ENCODE measurements at regions not wholly inside any gene's neighbourhood (a gene's known extent, or its start where the extent isn't known, plus 50 kb on each side); places are given as distances from the start of the nearest gene placed in this dataset.

DNA sequence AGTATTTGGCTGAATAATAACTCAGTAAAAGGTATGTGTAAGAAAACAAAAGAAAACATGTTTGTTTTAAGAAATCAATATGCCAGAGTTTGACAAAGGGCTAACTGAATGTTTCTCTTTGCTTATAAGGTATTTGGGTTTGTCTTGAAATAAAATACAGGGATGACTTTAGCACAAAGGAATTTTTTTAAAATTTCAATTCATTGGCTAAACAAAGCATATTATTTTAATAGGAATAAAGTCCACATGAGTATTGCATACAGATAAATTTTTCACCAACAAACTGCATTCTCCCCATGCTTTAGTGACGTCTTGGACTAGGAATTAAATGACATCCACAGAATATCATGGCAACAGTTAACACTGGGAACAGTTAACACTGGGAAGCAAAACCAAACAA, 480.0 kb upstream of the JAG1 start:
- Histone ChIP-seq H3K4me3 (ENCODE audit: low read length, poor library complexity, severe bottlenecking) (no peak overlapping the region), H3K9me2 (replicated peaks; ENCODE audit: low read depth, low read length) (no peaks in the 10 kb centered on the region), H3K9ac (ENCODE audit: low read depth, low read length, poor library complexity, severe bottlenecking) (no peak overlapping the region), H3F3A (ENCODE audit: low read depth) (no peaks in the 10 kb centered on the region), H3K27me3 (ENCODE audit: insufficient read depth, low read length, poor library complexity, severe bottlenecking) (no peaks in the 10 kb centered on the region), H3K9me3 (ENCODE audit: insufficient read depth, low read depth, low read length) (no peaks in the 10 kb centered on the region), H3K79me2 (ENCODE audit: insufficient read depth, low read length) (no peaks in the 10 kb centered on the region), H3K4me1 (ENCODE audit: insufficient read depth, low read length, poor library complexity, severe bottlenecking) (no peaks in the 10 kb centered on the region), H3K4me2 (ENCODE audit: low read depth, low read length, poor library complexity, severe bottlenecking) (no peak overlapping the region), H2AFZ (ENCODE audit: low read length) (no peak overlapping the region), H3K36me3 (ENCODE audit: insufficient read depth, low read length) (no peaks in the 10 kb centered on the region), H4K20me1 (ENCODE audit: insufficient read depth, low read length, poor library complexity, severe bottlenecking) (no peaks in the 10 kb centered on the region)
- no peak for TF ChIP-seq CTCF (conservative IDR thresholded peaks at IDR 0.05; ENCODE audit: low read length)
- TF ChIP-seq EZH2phosphoT487 (IDR thresholded peaks at IDR 0.05; ENCODE audit: borderline replicate concordance): no peak

- no peak overlapping the region for H3K9ac ChIP-seq (ENCODE audit: low read depth, low read length, poor library complexity, severe bottlenecking)
- no peaks in the 10 kb centered on the region for H3K36me3 ChIP-seq (ENCODE audit: insufficient read depth, low read length)
- H3K9me2 ChIP-seq (replicated peaks; ENCODE audit: low read depth, low read length): no peaks in the 10 kb centered on the region
- no peaks in the 10 kb centered on the region for H3F3A ChIP-seq (ENCODE audit: low read depth)
- no peaks in the 10 kb centered on the region for H3K27me3 ChIP-seq (ENCODE audit: insufficient read depth, low read length, poor library complexity, severe bottlenecking)
- no peaks in the 10 kb centered on the region for H3K9me3 ChIP-seq (ENCODE audit: insufficient read depth, low read depth, low read length)
- no peaks in the 10 kb centered on the region for H3K79me2 ChIP-seq (ENCODE audit: insufficient read depth, low read length)
- H2AFZ ChIP-seq (ENCODE audit: low read length): no peak overlapping the region
- H3K4me1 ChIP-seq (ENCODE audit: insufficient read depth, low read length, poor library complexity, severe bottlenecking): no peaks in the 10 kb centered on the region
- no peak overlapping the region for H3K4me3 ChIP-seq (ENCODE audit: low read length, poor library complexity, severe bottlenecking)
- no peak overlapping the region for H3K4me2 ChIP-seq (ENCODE audit: low read depth, low read length, poor library complexity, severe bottlenecking)
- H4K20me1 ChIP-seq (ENCODE audit: insufficient read depth, low read length, poor library complexity, severe bottlenecking): no peaks in the 10 kb centered on the region
- TF ChIP-seq CTCF (conservative IDR thresholded peaks at IDR 0.05; ENCODE audit: low read length): no peak
- TF ChIP-seq EZH2phosphoT487 (IDR thresholded peaks at IDR 0.05; ENCODE audit: borderline replicate concordance): no peak
Observed at GRCh38 chr20:11155156-11155756, 481.5 kb upstream of the JAG1 start.

- Histone ChIP-seq H3K27me3 (ENCODE audit: insufficient read depth, low read length, poor library complexity, severe bottlenecking) (no peaks in the 10 kb centered on the region), H4K20me1 (ENCODE audit: insufficient read depth, low read length, poor library complexity, severe bottlenecking) (no peaks in the 10 kb centered on the region), H2AFZ (ENCODE audit: low read length) (no peak overlapping the region), H3K4me2 (ENCODE audit: low read depth, low read length, poor library complexity, severe bottlenecking) (no peak overlapping the region), H3K36me3 (ENCODE audit: insufficient read depth, low read length) (no peaks in the 10 kb centered on the region), H3K4me3 (ENCODE audit: low read length, poor library complexity, severe bottlenecking) (no peak overlapping the region), H3K79me2 (ENCODE audit: insufficient read depth, low read length) (no peaks in the 10 kb centered on the region), H3F3A (ENCODE audit: low read depth) (no peaks in the 10 kb centered on the region), H3K4me1 (ENCODE audit: insufficient read depth, low read length, poor library complexity, severe bottlenecking) (no peaks in the 10 kb centered on the region), H3K9ac (ENCODE audit: low read depth, low read length, poor library complexity, severe bottlenecking) (no peak overlapping the region), H3K9me2 (replicated peaks; ENCODE audit: low read depth, low read length) (no peaks in the 10 kb centered on the region), H3K9me3 (ENCODE audit: insufficient read depth, low read depth, low read length) (no peaks in the 10 kb centered on the region)
- TF ChIP-seq CTCF (conservative IDR thresholded peaks at IDR 0.05; ENCODE audit: low read length) (no peak), EZH2phosphoT487 (IDR thresholded peaks at IDR 0.05; ENCODE audit: borderline replicate concordance) (no peak)
Observed at GRCh38 chr20:11156922-11157321, 483.1 kb upstream of the JAG1 start.
